Left ventricle myocardium inferior (tissue), 1 donor: ENCODE measurements at regions not wholly inside any gene's neighbourhood (a gene's known extent, or its start where the extent isn't known, plus 50 kb on each side); places are given as distances from the start of the nearest gene placed in this dataset.
A peak's percentile ranks its signal among the peaks of the same experiment; 100 is the strongest.
"Not testable (repeated sequence)": the region's sequence is repeated elsewhere in the genome, so short reads cannot be mapped to it uniquely, and the experiment has no call there.

Experiments
- DNase-seq: peaks from one replicate; pipeline ENCODE4 v3.0.0-alpha.2; 2020
- H3K27ac ChIP-seq: fragments of 200-600 bp; replicated peaks from 2 replicates; pipeline ENCODE4 v1.8.0; 2021
- H3K27me3 ChIP-seq: fragments of 200-600 bp; 2 replicates; pipeline ENCODE4 v1.8.0; 2021; ENCODE audit warnings: low read depth
- H3K36me3 ChIP-seq: fragments of 200-600 bp; 2 replicates; pipeline ENCODE4 v1.8.0; 2021
- H3K4me1 ChIP-seq: fragments of 200-600 bp; 2 replicates; pipeline ENCODE4 v1.8.0; 2021
- H3K4me3 ChIP-seq: fragments of 200-600 bp; 2 replicates; pipeline ENCODE4 v1.8.0; 2021; ENCODE audit warnings: mild to moderate bottlenecking, moderate library complexity
- H3K9me3 ChIP-seq: fragments of 200-600 bp; replicated peaks from 2 replicates; pipeline ENCODE4 v1.8.0; 2021
- intact Hi-C: fragments of 100-400 bp; cut with micrococcal nuclease; formaldehyde crosslinking; loops from one replicate; pipeline ENCODE4 v1.11.0; 2022
- TF ChIP-seq, protein P1 (sequence below): fragments of 200-600 bp; IDR thresholded peaks from 2 replicates; pipeline ENCODE4 v1.8.0; 2021; ENCODE audit warnings: antibody characterized with exemption, mild to moderate bottlenecking, borderline replicate concordance
- donor health status: DM: no; HTN: yes; CAD: no; lungs with severe emphysema.

DNA sequence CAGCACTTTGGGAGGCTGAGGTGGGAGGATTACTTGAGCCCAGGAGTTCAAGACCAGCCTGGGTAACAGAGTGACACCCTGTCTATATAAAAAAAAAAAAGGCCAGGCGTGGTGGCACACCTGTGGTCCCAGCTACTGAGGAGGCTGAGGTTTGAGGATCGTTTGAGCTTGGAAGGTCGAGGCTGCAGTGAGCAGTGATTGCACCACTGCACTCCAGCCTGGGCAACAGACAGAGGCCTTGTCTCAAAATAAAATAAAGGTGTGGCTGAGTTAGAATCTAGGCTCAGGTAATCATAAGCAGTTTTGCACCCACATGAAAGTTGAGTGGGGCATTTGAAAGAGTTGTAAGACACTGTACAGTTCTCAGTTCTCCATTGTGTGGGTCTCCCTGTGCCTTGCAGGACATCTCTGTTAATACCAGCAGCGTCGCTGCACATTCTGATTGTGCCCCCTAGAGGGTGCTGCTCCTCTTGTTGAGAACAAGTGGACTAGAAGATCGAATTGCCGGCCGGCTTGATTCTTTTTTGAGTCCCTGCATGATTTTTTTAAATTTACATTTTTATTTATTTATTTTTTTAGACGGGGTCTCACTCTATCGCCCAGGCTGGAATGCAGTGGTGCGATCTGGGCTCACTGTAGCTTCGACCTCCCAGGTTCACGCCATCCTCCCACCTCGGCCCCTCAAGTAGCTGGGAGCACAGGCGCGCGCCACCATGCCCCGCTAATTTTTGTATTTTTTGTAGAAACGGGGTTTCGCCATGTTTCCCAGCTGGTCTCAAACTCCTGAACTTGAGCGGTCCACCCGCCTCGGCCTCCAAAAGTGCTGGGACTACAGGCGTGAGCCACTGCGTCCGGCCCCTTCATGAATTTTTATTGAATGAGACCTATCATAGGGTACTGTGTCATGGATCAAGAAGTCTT is 73.6 kb upstream of the RBMX start:
- Histone ChIP-seq H3K9me3 (no peaks in the 10 kb centered on the region), H3K27ac (no peak overlapping the region), H3K36me3 (no peaks in the 10 kb centered on the region), H3K27me3 (no peaks in the 10 kb centered on the region), H3K4me1 (no peaks in the 10 kb centered on the region), H3K4me3 (no peak overlapping the region)
- intact Hi-C loops: no loop called here
- peak; percentile 17 for DNase-seq
- TF ChIP-seq, protein P1, sequence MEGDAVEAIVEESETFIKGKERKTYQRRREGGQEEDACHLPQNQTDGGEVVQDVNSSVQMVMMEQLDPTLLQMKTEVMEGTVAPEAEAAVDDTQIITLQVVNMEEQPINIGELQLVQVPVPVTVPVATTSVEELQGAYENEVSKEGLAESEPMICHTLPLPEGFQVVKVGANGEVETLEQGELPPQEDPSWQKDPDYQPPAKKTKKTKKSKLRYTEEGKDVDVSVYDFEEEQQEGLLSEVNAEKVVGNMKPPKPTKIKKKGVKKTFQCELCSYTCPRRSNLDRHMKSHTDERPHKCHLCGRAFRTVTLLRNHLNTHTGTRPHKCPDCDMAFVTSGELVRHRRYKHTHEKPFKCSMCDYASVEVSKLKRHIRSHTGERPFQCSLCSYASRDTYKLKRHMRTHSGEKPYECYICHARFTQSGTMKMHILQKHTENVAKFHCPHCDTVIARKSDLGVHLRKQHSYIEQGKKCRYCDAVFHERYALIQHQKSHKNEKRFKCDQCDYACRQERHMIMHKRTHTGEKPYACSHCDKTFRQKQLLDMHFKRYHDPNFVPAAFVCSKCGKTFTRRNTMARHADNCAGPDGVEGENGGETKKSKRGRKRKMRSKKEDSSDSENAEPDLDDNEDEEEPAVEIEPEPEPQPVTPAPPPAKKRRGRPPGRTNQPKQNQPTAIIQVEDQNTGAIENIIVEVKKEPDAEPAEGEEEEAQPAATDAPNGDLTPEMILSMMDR: peak; percentile 60

DNA sequence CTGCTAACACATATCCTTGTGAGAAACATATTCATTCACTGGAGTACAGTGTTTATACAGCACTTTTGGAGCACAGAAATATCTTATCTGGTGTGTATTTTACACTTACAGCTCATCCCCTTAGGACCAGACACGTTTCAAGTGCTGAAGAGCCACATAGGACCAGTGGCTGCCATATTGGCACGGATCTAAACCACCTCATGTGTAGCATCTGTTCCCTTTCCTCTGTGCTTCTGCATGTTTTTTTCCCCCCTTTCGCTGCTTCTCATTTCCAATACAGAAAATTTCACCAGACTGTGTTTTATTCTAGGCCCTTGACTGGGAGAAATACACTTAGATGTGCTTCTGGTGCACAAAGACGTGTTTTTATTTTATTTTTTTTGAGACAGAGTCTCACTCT is 69.7 kb upstream of the RBMX start:
- no peak overlapping the region for H3K4me3 ChIP-seq
- no peaks in the 10 kb centered on the region for H3K36me3 ChIP-seq
- H3K27me3 ChIP-seq: no peaks in the 10 kb centered on the region
- DNase-seq: no peak
- intact Hi-C loops: no loop called here
- TF ChIP-seq, protein P1: no peak
- H3K4me1 ChIP-seq: no peaks in the 10 kb centered on the region
- no peaks in the 10 kb centered on the region for H3K9me3 ChIP-seq
- H3K27ac ChIP-seq: no peak overlapping the region

DNA sequence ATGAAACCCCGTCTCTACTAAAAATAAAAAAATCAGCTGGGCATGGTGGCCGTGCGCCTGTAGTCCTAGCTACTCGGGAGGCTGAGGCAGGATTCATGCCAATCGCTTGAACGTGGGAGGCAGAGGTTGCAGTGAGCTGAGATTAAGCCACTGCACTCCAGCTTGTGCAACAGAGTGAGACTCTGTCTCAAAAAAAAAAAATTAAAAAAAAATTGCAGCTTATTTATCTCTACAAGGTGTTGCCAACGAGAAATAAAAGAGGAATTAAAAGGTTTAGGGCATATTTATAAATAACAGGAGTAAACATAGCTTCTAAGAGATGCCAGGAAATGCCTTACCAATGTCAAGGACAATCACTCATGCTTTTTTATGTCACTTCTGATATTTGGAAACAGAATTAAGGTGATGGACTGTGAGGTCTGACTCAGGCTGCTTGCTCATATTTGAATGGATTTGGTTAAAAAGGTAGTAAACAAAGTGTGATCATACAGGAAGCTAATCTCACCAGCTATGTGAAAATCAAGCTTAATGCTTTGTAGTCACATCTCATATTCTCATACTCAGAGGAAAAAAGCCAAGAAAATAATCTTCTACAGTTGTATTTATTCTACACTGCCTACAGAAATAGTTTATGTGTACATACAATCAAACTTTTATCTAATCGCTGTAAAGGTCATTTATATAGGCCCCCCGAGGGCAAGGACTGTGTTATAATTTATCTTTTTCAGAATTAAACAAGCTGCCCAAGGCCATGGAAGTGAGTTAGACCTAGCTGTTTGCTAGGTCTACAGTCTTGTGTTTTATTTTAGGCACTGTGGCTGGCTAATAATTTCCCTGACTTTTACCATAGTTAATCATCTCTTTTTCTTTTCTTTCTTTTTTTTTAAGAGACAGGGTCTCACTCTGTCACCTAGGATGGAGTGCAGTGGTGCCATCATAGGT is 61.1 kb upstream of the RBMX start:
- DNase-seq: no peak
- Histone ChIP-seq H3K4me3 (no peak overlapping the region), H3K4me1 (no peaks in the 10 kb centered on the region), H3K9me3 (no peaks in the 10 kb centered on the region), H3K27ac (no peak overlapping the region), H3K36me3 (no peaks in the 10 kb centered on the region), H3K27me3 (no peaks in the 10 kb centered on the region)
- intact Hi-C loops: no loop called here
- TF ChIP-seq, protein P1: no peak

DNA sequence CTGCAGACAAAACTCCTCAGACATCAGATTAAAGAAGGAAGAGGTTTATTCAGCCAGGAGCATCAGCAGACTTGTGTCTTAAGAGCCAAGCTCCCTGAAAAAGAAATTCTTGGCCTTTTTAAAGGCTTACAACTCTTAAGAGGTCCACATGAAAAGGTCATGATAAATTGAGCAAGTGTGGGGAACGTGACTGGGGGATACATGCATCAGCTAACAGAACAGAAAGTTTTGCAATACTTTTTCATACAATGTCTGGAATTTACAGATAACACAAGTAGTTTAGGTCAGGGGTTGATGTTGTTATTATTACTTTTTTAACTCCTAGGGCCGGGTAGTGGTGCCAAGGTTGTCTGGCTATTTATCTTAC is 55.6 kb upstream of the RBMX start:
- no peaks in the 10 kb centered on the region for H3K4me1 ChIP-seq
- no peaks in the 10 kb centered on the region for H3K9me3 ChIP-seq
- TF ChIP-seq, protein P1: no peak
- intact Hi-C loops: no loop called here
- no peak overlapping the region for H3K4me3 ChIP-seq
- H3K36me3 ChIP-seq: no peaks in the 10 kb centered on the region
- H3K27me3 ChIP-seq: no peaks in the 10 kb centered on the region
- no peak for DNase-seq
- no peak overlapping the region for H3K27ac ChIP-seq

DNA sequence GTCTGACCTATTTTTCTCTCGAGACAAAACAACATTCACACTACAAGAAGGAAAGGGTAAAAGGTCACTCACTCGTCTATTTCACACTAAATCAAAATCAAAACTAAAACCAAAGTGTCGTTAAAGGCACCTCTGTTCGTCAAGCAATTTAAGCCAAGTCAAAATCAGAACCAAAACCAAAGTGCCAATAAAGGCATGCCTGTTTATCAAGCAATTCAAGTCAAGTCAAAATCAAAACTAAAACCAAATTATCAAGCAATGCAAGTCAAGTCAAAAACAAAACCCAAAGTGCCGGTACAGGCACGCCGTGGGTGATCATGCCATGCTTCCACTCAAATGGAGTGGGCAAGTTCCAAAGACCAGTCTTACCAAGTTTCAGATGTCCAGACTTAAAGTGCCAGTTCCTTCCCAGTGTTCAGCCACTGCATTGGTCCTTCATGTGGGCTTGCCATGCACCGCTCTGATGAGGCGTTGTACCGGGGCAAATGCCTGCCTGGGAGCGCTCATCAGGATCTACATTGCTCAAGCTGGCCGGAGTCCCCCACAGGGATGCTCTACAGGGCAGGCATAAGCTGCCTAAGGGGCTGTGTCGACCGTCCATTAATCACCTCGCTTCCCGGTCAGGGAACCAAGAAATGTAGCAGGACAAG is 55.1 kb upstream of the RBMX start:
- H3K27ac ChIP-seq, intact Hi-C loops: not testable (repeated sequence)

DNA sequence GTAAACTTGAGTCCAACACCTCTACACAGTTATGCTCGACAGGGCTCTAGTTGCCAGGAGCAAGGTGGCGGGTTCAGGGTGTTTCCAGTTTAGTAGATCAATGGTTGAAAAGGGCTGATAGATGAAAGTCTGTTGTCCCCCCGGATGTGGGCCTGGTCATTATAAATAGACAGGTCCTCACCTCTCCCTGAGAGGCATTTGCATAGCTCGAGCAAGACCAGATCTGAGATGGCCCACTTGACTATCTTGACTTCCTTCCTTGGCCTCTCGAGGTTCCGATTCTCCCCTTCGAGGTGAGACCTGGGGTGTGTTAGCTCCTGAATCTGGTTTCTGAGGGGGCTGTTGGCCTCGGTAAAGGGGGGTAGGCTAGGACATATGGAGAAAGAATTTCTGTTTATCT is 54.1 kb upstream of the RBMX start:
- H3K9me3 ChIP-seq, H3K4me3 ChIP-seq, H3K27ac ChIP-seq, H3K4me1 ChIP-seq, intact Hi-C loops, H3K27me3 ChIP-seq, H3K36me3 ChIP-seq, DNase-seq: not testable (repeated sequence)

More for the DNA sequence above, 55.1 kb upstream of the RBMX start:
- not testable (repeated sequence) for H3K9me3 ChIP-seq, H3K4me3 ChIP-seq, H3K36me3 ChIP-seq, H3K4me1 ChIP-seq, DNase-seq, H3K27me3 ChIP-seq
